GM20000 (cell line): ENCODE measurements at regions not wholly inside any gene's neighbourhood (a gene's known extent, or its start where the extent isn't known, plus 50 kb on each side); places are given as distances from the start of the nearest gene placed in this dataset.

Experiments used
- DNase-seq: peaks from one replicate; pipeline ENCODE4 v3.0.0; 2012; ENCODE audit warnings: low spot score
- CTCF ChIP-seq: IDR thresholded peaks from 2 replicates; pipeline ENCODE4 v1.5.1; 2012; ENCODE audit warnings: mild to moderate bottlenecking, control low read depth; ENCODE audit errors: extremely low read depth, missing control alignments

GRCh38 chr2:136049011-136049742, 63.8 kb upstream of the DARS1 start:
- no peak for DNase-seq
- no peak for TF ChIP-seq CTCF

GRCh38 chr2:136045835-136046570, 60.6 kb upstream of the DARS1 start:
- DNase-seq, result no peak
- no peak for TF ChIP-seq CTCF

GRCh38 chr2:136045344-136045743, 59.9 kb upstream of the DARS1 start:
- DNase-seq, result no peak
- no peak for TF ChIP-seq CTCF
